H1 (cell line): ENCODE measurements at regions not wholly inside any gene's neighbourhood (a gene's known extent, or its start where the extent isn't known, plus 50 kb on each side); places are given as distances from the start of the nearest gene placed in this dataset.

Experiments
- CBX8 ChIP-seq: fragments of 300-800, 300-1000 bp; sonication (generic); IDR thresholded peaks from 2 replicates; pipeline ENCODE4 v1.7.1; 2016; ENCODE audit warnings: low read depth, low read length, borderline replicate concordance
- FOSL1 ChIP-seq: IDR thresholded peaks from 2 replicates; pipeline ENCODE4 v1.6.1; 2011; ENCODE audit warnings: mild to moderate bottlenecking, low read depth, low read length, moderate library complexity; ENCODE audit not compliant: insufficient read depth
- MAFK ChIP-seq: IDR thresholded peaks from 2 replicates; pipeline ENCODE4 v1.6.1; 2012; ENCODE audit warnings: low read depth, mild to moderate bottlenecking, improper control_type of control experiment, low read length
- RNF2 ChIP-seq: fragments of 200-900, 300-1000 bp; sonication (generic); IDR thresholded peaks from 2 replicates; pipeline ENCODE4 v1.7.1; 2016; ENCODE audit warnings: borderline replicate concordance, low read depth, mild to moderate bottlenecking, antibody characterized with exemption, low read length; ENCODE audit not compliant: poor library complexity, severe bottlenecking; ENCODE audit errors: missing control alignments
- TF ChIP-seq, protein P1 (sequence below): fragments of 300-600 bp; sonication (generic); IDR thresholded peaks from 2 replicates; pipeline ENCODE4 v1.7.1; 2012; ENCODE audit warnings: low read length, moderate library complexity, mild to moderate bottlenecking, inconsistent platforms; ENCODE audit not compliant: insufficient replicate concordance

- TF ChIP-seq, protein P1, sequence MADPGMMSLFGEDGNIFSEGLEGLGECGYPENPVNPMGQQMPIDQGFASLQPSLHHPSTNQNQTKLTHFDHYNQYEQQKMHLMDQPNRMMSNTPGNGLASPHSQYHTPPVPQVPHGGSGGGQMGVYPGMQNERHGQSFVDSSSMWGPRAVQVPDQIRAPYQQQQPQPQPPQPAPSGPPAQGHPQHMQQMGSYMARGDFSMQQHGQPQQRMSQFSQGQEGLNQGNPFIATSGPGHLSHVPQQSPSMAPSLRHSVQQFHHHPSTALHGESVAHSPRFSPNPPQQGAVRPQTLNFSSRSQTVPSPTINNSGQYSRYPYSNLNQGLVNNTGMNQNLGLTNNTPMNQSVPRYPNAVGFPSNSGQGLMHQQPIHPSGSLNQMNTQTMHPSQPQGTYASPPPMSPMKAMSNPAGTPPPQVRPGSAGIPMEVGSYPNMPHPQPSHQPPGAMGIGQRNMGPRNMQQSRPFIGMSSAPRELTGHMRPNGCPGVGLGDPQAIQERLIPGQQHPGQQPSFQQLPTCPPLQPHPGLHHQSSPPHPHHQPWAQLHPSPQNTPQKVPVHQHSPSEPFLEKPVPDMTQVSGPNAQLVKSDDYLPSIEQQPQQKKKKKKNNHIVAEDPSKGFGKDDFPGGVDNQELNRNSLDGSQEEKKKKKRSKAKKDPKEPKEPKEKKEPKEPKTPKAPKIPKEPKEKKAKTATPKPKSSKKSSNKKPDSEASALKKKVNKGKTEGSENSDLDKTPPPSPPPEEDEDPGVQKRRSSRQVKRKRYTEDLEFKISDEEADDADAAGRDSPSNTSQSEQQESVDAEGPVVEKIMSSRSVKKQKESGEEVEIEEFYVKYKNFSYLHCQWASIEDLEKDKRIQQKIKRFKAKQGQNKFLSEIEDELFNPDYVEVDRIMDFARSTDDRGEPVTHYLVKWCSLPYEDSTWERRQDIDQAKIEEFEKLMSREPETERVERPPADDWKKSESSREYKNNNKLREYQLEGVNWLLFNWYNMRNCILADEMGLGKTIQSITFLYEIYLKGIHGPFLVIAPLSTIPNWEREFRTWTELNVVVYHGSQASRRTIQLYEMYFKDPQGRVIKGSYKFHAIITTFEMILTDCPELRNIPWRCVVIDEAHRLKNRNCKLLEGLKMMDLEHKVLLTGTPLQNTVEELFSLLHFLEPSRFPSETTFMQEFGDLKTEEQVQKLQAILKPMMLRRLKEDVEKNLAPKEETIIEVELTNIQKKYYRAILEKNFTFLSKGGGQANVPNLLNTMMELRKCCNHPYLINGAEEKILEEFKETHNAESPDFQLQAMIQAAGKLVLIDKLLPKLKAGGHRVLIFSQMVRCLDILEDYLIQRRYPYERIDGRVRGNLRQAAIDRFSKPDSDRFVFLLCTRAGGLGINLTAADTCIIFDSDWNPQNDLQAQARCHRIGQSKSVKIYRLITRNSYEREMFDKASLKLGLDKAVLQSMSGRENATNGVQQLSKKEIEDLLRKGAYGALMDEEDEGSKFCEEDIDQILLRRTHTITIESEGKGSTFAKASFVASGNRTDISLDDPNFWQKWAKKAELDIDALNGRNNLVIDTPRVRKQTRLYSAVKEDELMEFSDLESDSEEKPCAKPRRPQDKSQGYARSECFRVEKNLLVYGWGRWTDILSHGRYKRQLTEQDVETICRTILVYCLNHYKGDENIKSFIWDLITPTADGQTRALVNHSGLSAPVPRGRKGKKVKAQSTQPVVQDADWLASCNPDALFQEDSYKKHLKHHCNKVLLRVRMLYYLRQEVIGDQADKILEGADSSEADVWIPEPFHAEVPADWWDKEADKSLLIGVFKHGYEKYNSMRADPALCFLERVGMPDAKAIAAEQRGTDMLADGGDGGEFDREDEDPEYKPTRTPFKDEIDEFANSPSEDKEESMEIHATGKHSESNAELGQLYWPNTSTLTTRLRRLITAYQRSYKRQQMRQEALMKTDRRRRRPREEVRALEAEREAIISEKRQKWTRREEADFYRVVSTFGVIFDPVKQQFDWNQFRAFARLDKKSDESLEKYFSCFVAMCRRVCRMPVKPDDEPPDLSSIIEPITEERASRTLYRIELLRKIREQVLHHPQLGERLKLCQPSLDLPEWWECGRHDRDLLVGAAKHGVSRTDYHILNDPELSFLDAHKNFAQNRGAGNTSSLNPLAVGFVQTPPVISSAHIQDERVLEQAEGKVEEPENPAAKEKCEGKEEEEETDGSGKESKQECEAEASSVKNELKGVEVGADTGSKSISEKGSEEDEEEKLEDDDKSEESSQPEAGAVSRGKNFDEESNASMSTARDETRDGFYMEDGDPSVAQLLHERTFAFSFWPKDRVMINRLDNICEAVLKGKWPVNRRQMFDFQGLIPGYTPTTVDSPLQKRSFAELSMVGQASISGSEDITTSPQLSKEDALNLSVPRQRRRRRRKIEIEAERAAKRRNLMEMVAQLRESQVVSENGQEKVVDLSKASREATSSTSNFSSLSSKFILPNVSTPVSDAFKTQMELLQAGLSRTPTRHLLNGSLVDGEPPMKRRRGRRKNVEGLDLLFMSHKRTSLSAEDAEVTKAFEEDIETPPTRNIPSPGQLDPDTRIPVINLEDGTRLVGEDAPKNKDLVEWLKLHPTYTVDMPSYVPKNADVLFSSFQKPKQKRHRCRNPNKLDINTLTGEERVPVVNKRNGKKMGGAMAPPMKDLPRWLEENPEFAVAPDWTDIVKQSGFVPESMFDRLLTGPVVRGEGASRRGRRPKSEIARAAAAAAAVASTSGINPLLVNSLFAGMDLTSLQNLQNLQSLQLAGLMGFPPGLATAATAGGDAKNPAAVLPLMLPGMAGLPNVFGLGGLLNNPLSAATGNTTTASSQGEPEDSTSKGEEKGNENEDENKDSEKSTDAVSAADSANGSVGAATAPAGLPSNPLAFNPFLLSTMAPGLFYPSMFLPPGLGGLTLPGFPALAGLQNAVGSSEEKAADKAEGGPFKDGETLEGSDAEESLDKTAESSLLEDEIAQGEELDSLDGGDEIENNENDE, result no peak
- TF ChIP-seq MAFK (no peak), CBX8 (no peak), RNF2 (no peak), FOSL1 (no peak)
These were observed 586.0 kb upstream of the MGMT start (continued) for GRCh38 chr10:128881086-128881485.
